GM19035 (cell line): ENCODE measurements at regions not wholly inside any gene's neighbourhood (a gene's known extent, or its start where the extent isn't known, plus 50 kb on each side); places are given as distances from the start of the nearest gene placed in this dataset.
"Not testable (repeated sequence)": the region's sequence is repeated elsewhere in the genome, so short reads cannot be mapped to it uniquely, and the experiment has no call there.

Experiments used
- ATAC-seq: cut with Tn5 transposase; IDR thresholded peaks from one replicate; pipeline ENCODE4 v1.9.1; 2021; ENCODE audit not compliant: unreplicated experiment

GRCh38 chr7:118878336-118878735, 653.8 kb downstream of the ANKRD7 start:
- ATAC-seq, result no peak

- no peak for ATAC-seq
Observed at GRCh38 chr7:118898284-118898683, 673.8 kb downstream of the ANKRD7 start.

GRCh38 chr7:118902600-118902999, 678.1 kb downstream of the ANKRD7 start:
- no peak for ATAC-seq

- ATAC-seq, result no peak
Observed at GRCh38 chr7:118907911-118908527, 683.5 kb downstream of the ANKRD7 start.

GRCh38 chr7:118916120-118916519, 691.6 kb downstream of the ANKRD7 start:
- not testable (repeated sequence) for ATAC-seq

GRCh38 chr7:118918556-118918955, 694.1 kb downstream of the ANKRD7 start:
- ATAC-seq, result no peak

GRCh38 chr7:118938845-118939244, 714.3 kb downstream of the ANKRD7 start:
- no peak for ATAC-seq

GRCh38 chr7:118944271-118944670, 719.8 kb downstream of the ANKRD7 start:
- no peak for ATAC-seq

- no peak for ATAC-seq
Observed at GRCh38 chr7:118945911-118946682, 721.6 kb downstream of the ANKRD7 start.

GRCh38 chr7:118948508-118948907, 724.0 kb downstream of the ANKRD7 start:
- no peak for ATAC-seq

GRCh38 chr7:118949031-118949430, 724.5 kb downstream of the ANKRD7 start:
- ATAC-seq, result no peak

GRCh38 chr7:118956285-118956684, 731.8 kb downstream of the ANKRD7 start:
- ATAC-seq, result not testable (repeated sequence)

- ATAC-seq, result no peak
Observed at GRCh38 chr7:118969370-118969769, 744.9 kb downstream of the ANKRD7 start.

- no peak for ATAC-seq
Observed at GRCh38 chr7:118971706-118972105, 747.2 kb downstream of the ANKRD7 start.

- no peak for ATAC-seq
Observed at GRCh38 chr7:118974836-118975235, 750.3 kb downstream of the ANKRD7 start.

GRCh38 chr7:118995350-118995749, 770.8 kb downstream of the ANKRD7 start:
- no peak for ATAC-seq

GRCh38 chr7:119007236-119007635, 782.7 kb downstream of the ANKRD7 start:
- no peak for ATAC-seq

GRCh38 chr7:119010635-119011034, 786.1 kb downstream of the ANKRD7 start:
- no peak for ATAC-seq

- no peak for ATAC-seq
Observed at GRCh38 chr7:119026391-119026790, 801.9 kb downstream of the ANKRD7 start.

- ATAC-seq, result no peak
Observed at GRCh38 chr7:119028736-119029135, 804.2 kb downstream of the ANKRD7 start.

- ATAC-seq, result not testable (repeated sequence)
Observed at GRCh38 chr7:119032136-119032535, 807.6 kb downstream of the ANKRD7 start.

GRCh38 chr7:119033641-119034040, 809.1 kb downstream of the ANKRD7 start:
- no peak for ATAC-seq

- ATAC-seq, result no peak
Observed at GRCh38 chr7:119037941-119038340, 813.4 kb downstream of the ANKRD7 start.
